ENCODE measurements at regions not wholly inside any gene's neighbourhood (a gene's known extent, or its start where the extent isn't known, plus 50 kb on each side); places are given as distances from the start of the nearest gene placed in this dataset.
"Not testable (repeated sequence)": the region's sequence is repeated elsewhere in the genome, so short reads cannot be mapped to it uniquely, and the experiment has no call there.

DNA sequence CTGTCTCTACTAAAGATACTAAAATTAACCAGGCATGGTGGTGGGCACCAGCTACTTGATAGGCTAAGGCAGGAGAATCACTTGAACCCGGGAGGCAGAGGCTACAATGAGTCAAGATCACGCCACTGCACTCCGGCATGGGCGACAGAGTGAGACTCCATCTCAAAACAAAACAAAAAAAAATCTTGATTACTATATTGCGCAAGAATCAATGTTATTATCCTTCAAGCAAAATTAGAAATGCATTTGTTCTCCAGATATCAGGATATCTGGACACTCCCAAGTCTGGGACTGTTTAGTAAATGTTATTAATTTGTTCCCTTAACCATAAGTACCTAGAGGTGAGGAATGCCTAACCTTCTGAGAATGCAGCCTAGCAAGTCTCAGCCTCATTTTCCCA lies 992.2 kb upstream of the PCDH20 start:
- no peak for DNase-seq (ENCODE audit: low spot score)

GRCh38 chr13:62388515-62388914 lies 972.9 kb upstream of the PCDH20 start:
- DNase-seq (ENCODE audit: low spot score): no peak

- no peak for DNase-seq (ENCODE audit: low spot score)
Measured at GRCh38 chr13:62387647-62388046, 972.0 kb upstream of the PCDH20 start.

DNA sequence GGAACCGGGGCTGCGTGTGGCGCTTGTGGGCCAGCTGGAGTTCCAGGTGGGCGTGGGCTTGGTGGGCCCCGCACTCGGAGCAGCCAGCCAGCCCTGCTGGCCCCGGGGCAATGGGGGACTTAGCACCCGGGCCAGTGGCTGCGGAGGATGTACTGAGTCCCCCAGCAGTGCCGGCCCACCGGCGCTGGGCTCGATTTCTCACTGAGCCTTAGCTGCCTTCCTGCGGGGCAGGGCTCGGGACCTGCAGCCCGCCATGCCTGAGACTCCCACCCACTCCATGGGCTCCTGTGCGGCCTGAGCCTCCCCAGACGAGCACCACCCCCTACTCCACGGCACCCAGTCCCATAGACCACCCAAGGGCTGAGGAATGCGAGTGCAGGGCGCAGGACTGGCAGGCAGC lies 963.6 kb upstream of the PCDH20 start:
- not testable (repeated sequence) for DNase-seq (ENCODE audit: low spot score)

DNA sequence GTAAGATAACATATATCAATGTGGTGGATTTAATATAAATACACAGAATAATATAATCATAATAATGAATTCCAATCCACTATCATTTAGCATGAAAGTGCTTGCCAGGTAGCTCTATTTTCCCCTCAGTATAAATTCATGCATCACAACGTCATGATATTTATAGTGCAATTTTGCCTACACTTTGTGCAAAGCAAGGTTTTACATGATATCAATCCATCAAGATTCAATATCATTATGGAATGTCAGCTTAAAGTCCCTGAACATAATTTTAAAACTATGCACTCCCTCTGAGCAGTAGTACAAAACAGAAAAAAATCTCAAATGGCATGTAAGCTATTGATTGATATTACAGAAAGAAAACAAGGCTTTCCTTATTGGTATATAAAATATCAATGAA lies 962.2 kb upstream of the PCDH20 start:
- DNase-seq (ENCODE audit: low spot score): no peak

- no peak for DNase-seq (ENCODE audit: low spot score)
Measured at GRCh38 chr13:62375653-62376052, 960.0 kb upstream of the PCDH20 start.

- no peak for DNase-seq (ENCODE audit: low spot score)
Measured at GRCh38 chr13:62371737-62372136, 956.1 kb upstream of the PCDH20 start.

- not testable (repeated sequence) for DNase-seq (ENCODE audit: low spot score)
Measured at GRCh38 chr13:62367971-62368370, 952.3 kb upstream of the PCDH20 start.

- DNase-seq (ENCODE audit: low spot score): no peak
Measured at GRCh38 chr13:62360609-62361008, 945.0 kb upstream of the PCDH20 start.

GRCh38 chr13:62358646-62358932 lies 942.9 kb upstream of the PCDH20 start:
- no peak for DNase-seq (ENCODE audit: low spot score)

DNA sequence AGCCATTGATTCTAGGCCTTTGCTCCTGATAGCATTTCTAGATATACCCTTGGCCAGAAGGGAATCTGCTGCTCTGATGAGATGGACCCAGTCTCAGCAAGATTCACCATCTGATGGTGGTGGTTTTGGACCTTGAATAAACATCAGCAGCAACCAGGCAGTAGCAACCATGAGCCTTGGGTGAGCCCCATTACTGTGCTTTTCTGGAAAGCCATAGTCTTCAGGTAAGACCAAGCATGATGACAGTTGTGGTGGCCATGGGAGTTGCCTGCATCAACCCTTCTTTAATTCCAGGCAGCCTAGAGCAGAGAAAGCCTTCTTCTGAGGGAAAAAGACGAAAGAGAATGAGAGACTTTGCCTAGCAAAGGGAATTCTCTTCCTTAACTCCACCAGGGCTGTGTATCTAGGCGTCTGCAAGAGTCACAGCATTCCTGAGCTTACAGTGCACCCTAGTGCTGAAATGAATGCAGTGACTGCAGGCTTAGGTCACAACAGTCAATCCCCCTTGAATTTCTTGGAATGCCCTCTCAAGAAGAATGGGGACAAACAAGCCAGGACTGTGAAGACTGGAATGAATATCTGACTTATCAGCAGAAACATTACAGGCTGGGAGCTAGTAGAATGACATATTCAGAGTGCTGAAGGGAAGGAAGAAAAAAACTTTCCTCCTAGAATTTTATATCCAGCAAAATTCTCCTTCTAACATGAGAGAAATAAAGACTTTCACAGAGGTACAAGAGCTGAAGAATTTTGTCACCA lies 942.4 kb upstream of the PCDH20 start:
- no peak for DNase-seq (ENCODE audit: low spot score)

DNA sequence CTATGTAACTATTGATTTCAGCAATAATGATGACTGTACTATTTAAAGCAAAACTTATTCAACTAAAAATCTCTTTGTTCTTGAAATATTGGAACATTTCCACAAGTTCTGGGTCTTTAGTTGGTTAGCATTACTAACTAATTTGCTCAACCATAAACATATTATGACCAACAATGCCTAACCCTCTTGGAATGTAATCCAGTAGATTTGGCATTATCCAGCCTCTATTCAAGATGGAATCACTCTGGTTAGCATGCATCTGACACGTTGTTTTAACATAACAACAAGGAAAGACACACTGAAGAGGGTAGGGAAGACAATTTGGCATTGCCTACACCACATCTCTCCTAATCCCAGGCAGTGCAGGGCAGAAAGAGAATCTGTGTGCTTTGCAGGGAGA lies 941.3 kb upstream of the PCDH20 start:
- no peak for DNase-seq (ENCODE audit: low spot score)

DNA sequence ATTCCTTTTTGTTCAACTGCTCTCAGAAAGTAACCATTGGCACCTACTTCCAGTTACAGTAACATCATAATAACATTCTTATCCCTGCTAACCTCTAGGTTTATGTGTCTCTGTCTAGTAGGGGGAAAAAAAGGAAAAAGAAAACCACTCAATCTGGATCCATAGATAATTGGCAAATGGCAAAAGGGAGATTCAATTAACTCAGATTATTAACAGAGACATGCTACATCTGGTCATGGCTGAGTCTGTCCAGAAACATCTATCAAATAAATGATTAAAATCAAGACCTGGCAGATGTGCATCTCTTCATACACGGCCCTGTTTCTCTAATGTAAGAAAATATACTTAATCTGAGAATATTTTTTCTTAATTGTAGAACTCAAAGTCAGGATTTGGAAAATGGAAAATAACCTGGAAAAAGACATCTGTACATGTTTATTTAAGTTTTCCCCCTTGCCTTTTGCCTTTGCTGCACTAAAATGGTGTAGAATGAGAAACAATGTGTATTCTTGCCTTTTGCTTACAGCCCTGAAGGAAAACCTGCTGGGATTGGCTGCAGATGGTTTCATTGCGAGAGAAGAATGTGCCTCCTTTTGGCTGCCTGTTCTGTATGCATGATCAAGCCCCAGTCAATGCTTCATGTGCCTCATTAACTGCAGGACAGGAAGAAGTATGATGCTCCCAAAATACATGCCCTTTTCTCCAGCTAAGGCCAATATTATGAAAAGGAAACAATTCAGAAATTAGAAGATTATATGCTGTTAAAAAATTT lies 921.6 kb upstream of the PCDH20 start:
- DNase-seq (ENCODE audit: low spot score): no peak

- DNase-seq (ENCODE audit: low spot score): no peak
Measured at GRCh38 chr13:62336507-62336906, 920.9 kb upstream of the PCDH20 start.

DNA sequence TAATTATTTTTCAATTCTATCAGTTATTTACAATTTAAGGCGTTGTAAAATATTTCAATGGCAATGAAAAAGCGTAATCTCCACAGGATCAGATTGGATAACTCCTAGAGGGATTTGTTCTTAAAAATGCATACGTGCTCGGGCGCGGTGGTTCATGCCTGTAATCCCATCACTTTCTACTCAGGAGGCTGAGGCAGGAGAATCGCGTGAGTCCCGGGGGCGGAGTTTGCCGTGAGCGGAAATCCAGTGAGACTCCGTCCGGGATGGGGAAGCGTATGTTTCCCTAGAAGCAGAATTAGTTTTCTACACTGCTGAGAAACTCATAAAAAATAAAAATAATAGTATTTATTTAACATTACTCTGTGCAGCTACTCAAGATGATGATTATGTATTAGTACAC lies 917.8 kb upstream of the PCDH20 start:
- no peak for DNase-seq (ENCODE audit: low spot score)

DNA sequence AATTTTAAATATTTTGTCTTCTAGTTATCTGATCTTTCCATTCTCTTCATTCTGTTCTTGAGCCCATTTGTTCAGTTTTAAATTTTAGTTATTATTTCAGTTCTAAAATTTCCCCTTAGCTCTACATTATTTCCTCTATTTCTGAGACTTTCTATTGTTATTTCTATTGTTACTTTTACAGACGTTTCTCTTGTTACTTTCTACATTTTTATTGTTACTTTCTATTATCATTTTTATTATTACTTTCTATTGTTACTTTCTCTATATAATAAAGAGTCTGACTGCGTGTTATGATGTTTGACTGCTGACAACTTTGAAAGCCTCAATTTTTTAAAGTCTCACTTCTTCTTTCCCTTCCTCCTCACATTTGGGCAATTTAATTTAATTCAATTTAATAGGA lies 915.7 kb upstream of the PCDH20 start:
- DNase-seq (ENCODE audit: low spot score): no peak

- DNase-seq (ENCODE audit: low spot score): no peak
Measured at GRCh38 chr13:62327367-62327766, 911.7 kb upstream of the PCDH20 start.

DNA sequence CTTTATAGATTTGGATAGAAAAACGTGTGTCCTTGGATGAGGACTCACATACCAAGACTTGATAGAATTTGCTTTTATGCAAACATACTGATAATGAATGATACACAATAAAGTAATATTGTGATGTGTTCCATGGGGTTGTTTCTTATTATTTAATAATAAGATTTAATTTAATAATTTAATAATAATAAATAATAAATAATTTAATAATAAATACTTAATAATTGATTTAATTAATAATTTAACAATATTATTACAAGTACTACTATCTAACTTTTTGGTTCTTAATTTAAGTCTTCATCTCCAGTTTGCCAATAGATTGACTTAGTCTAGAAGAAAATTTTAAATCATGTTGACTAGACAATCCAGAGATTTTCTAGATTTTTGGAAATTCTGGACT lies 909.2 kb upstream of the PCDH20 start:
- DNase-seq (ENCODE audit: low spot score): no peak

DNA sequence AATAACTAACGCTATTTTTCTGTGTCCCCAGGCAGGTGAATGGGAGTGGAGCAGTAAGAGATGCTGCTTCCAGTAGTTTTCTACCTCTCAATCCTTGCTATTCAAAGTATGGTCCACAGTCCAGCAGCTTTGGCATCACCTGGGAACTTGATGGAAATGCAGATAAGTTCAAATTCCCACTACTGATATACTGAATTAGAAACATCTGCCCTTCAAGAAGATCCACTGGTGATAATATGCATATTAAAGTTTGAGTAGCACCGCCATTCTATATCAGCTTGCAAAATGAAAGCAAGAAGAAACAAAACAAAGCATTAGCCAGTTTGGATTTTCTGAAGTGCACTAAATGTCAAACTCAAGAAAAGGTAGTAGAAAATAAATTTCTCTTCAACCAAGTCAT lies 906.2 kb upstream of the PCDH20 start:
- DNase-seq (ENCODE audit: low spot score): no peak

DNA sequence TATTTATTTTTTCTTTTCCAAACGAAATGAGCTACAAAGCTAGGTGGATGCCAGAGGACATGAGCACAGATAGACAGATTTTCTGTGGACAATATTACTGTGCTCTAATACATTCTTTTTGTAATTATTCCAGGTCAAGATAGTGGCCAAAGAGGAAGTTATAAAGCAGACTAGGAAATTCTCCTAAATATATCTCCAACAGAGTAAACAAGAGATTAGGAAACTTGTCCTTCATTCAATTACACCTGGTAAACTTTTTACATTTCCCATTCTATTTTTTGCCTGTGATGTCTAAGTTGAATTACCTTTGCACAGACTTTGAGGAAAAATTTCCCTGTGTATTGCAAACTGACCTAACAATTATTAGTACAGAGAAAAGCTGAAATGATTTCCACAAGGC lies 905.5 kb upstream of the PCDH20 start:
- DNase-seq (ENCODE audit: low spot score): no peak

DNA sequence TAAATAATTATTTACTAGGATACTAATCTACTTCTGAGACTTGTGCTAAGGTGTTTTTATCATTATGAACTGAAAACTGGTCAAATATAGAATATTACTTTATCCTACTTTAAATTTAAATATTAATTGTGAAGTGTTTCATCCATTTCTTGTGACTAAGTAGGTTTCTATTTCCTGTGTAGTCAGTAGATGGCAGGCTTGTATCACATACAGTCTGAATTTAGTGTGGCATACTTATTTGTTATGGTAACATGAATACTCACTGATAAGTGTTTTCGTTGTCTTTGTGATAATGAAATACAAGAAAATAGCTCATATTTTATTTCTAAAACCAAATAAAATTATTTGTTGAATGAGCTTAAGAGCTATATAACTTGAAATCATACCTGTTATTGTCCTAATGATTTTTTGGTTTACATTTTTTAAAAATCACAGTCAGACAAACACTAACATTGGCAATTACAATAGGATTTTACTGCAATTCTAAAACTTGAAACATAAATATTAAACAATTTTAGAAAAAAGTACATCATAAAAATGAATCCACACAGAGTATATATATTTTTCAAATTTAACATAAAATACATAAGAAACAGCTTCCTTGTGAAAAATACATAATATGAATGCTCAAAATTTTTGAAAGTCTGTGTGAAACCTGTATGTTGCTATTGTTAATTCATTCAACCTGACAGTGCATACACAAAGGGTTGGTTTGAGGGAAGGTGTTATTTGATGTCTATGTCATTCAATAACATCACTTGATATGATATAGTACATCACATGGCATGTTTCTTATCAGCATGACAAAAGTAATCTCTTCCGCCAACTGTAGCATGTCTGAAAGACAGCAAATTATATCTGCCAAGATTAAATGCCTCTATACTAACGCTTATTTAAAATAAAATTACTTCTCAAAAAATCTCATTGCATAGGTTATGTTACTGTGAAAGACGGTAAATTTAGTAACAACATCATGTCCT lies 904.8 kb upstream of the PCDH20 start:
- DNase-seq (ENCODE audit: low spot score): peak; percentile 12

GRCh38 chr13:62309904-62310303 lies 894.3 kb upstream of the PCDH20 start:
- no peak for DNase-seq (ENCODE audit: low spot score)

DNA sequence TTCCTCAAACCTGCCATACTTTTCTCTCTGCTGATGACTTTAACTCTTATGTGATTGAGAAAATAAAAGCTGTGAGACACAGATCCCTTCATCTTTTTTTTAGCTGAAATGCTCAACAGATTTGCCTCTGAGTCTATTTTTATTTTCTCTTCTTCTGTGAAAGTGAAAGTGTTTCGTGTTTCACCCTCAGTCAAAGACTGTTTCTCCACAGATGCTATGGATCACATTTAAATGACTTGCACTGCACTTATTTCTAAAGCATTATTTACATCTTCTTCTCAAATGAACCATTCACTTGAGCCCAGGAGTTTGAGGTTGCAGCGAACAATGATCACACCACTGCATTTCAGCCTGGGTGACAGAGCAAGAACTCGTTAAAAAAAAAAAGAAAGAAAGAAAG lies 890.1 kb upstream of the PCDH20 start:
- DNase-seq (ENCODE audit: low spot score): no peak

Measured in activated CD4-positive, alpha-beta T cell treated with anti-CD3 and anti-CD28 coated beads, Interleukin-2, Interleukin-4, amounts not matched to agents 100 ng/mL and 50 ng/mL, durations not matched to agents 16 hours and 8 hours (primary cell).